DND-41 (cell line): ENCODE measurements at regions not wholly inside any gene's neighbourhood (a gene's known extent, or its start where the extent isn't known, plus 50 kb on each side); places are given as distances from the start of the nearest gene placed in this dataset.

Experiments used
- ATAC-seq: fragments of 200-7000 bp; cut with Tn5 transposase; 3 replicates; pipeline ENCODE4 v1.9.1; 2021; ENCODE audit warnings: low read depth; ENCODE audit not compliant: insufficient read depth
- DNase-seq: peaks from one replicate; pipeline ENCODE4 v3.0.0-alpha.2; 2020
- H2AFZ ChIP-seq: 2 replicates; pipeline ENCODE4 v1.6.0; 2012; ENCODE audit warnings: low read depth, low read length
- H3K27ac ChIP-seq: 2 replicates; pipeline ENCODE4 v1.5.1; 2012; ENCODE audit warnings: low read length, inconsistent platforms
- H3K27me3 ChIP-seq: fragments of 200-600 bp; sonication (generic); 2 replicates; pipeline ENCODE4 v1.6.0; 2012; ENCODE audit warnings: low read length, mild to moderate bottlenecking, inconsistent platforms; ENCODE audit not compliant: insufficient read depth, poor library complexity
- H3K36me3 ChIP-seq: 2 replicates; pipeline ENCODE4 v1.5.1; 2012; ENCODE audit warnings: low read length, inconsistent platforms; ENCODE audit not compliant: insufficient read depth
- H3K4me1 ChIP-seq: 2 replicates; pipeline ENCODE4 v1.5.1; 2012; ENCODE audit warnings: mild to moderate bottlenecking, low read length; ENCODE audit not compliant: insufficient read depth
- H3K4me2 ChIP-seq: 2 replicates; pipeline ENCODE4 v1.6.0; 2012; ENCODE audit warnings: mild to moderate bottlenecking, moderate library complexity, low read length, inconsistent platforms; ENCODE audit not compliant: insufficient read depth
- H3K4me3 ChIP-seq, 2 experiments: fragments of 200-600 bp in 1 of 2; shearing (Covaris generic) in 1 of 2; 2 replicates each; pipeline ENCODE4 v1.5.1; 2012 to 2016; ENCODE audit warnings: inconsistent platforms in 2 of 2, low read length in 2 of 2, mild to moderate bottlenecking in 2 of 2, low read depth in 1 of 2, moderate library complexity in 1 of 2
- H3K79me2 ChIP-seq: 2 replicates; pipeline ENCODE4 v1.6.0; 2012; ENCODE audit warnings: low read length, inconsistent platforms; ENCODE audit not compliant: insufficient read depth
- H3K9ac ChIP-seq: 2 replicates; pipeline ENCODE4 v1.6.0; 2012; ENCODE audit warnings: low read depth, mild to moderate bottlenecking, inconsistent platforms, low read length, moderate library complexity
- H3K9me3 ChIP-seq: 2 replicates; pipeline ENCODE4 v1.5.1; 2012; ENCODE audit warnings: low read length, moderate library complexity, mild to moderate bottlenecking, inconsistent platforms; ENCODE audit not compliant: insufficient read depth, severe bottlenecking
- H4K20me1 ChIP-seq: 2 replicates; pipeline ENCODE4 v1.6.0; 2012; ENCODE audit warnings: low read length; ENCODE audit not compliant: insufficient read depth
- CTCF ChIP-seq: IDR thresholded peaks from 2 replicates; pipeline ENCODE4 v1.5.1; 2012; ENCODE audit warnings: borderline replicate concordance, low read length, moderate library complexity, mild to moderate bottlenecking; ENCODE audit not compliant: poor library complexity, severe bottlenecking; ENCODE audit errors: extremely low read depth
- EZH2 ChIP-seq: IDR thresholded peaks from 3 replicates; pipeline ENCODE4 v1.6.1; 2012; ENCODE audit warnings: borderline replicate concordance, low read depth, mild to moderate bottlenecking, moderate library complexity, low read length, inconsistent platforms; ENCODE audit not compliant: severe bottlenecking

- peaks cover 2% of the 10 kb centered on the region for H3K27me3 ChIP-seq
- no peak overlapping the region for H3K27ac ChIP-seq
- no peak overlapping the region for H2AFZ ChIP-seq
- no peak for DNase-seq
- TF ChIP-seq EZH2 (no peak), CTCF (no peak)
- H3K9ac ChIP-seq = no peak overlapping the region
- no peaks in the 10 kb centered on the region for H3K9me3 ChIP-seq
- no peaks in the 10 kb centered on the region for H4K20me1 ChIP-seq
- no peak overlapping the region for H3K4me2 ChIP-seq
- H3K36me3 ChIP-seq = no peaks in the 10 kb centered on the region
- H3K4me1 ChIP-seq = no peaks in the 10 kb centered on the region
- no peaks in the 10 kb centered on the region for H3K79me2 ChIP-seq
- no peak for ATAC-seq
- H3K4me3 ChIP-seq = no peak overlapping the region
Observed at GRCh38 chr17:69713815-69714214, 299.3 kb downstream of the MAP2K6 start.

GRCh38 chr17:69714669-69715068 lies 300.2 kb downstream of the MAP2K6 start:
- Histone ChIP-seq H3K4me2 (no peak overlapping the region), H2AFZ (no peak overlapping the region), H3K4me3 (no peak overlapping the region), H3K27ac (no peak overlapping the region), H3K9ac (no peak overlapping the region), H3K27me3 (peaks cover 2% of the 10 kb centered on the region), H3K9me3 (no peaks in the 10 kb centered on the region), H4K20me1 (no peaks in the 10 kb centered on the region), H3K36me3 (no peaks in the 10 kb centered on the region), H3K4me1 (no peaks in the 10 kb centered on the region), H3K79me2 (no peaks in the 10 kb centered on the region)
- ATAC-seq (no peak), DNase-seq (no peak)
- no peak for TF ChIP-seq CTCF
- no peak for TF ChIP-seq EZH2

GRCh38 chr17:69715656-69716055 lies 301.2 kb downstream of the MAP2K6 start:
- Histone ChIP-seq H3K36me3 (no peaks in the 10 kb centered on the region), H4K20me1 (no peaks in the 10 kb centered on the region), H3K27me3 (peaks cover 5% of the 10 kb centered on the region), H3K4me1 (no peaks in the 10 kb centered on the region), H3K4me3 (no peak overlapping the region), H2AFZ (no peak overlapping the region), H3K4me2 (no peak overlapping the region), H3K9me3 (no peaks in the 10 kb centered on the region), H3K27ac (no peak overlapping the region), H3K9ac (no peak overlapping the region), H3K79me2 (no peaks in the 10 kb centered on the region)
- ATAC-seq (no peak), DNase-seq (no peak)
- TF ChIP-seq CTCF (no peak), EZH2 (no peak)

GRCh38 chr17:69716556-69716955 lies 302.1 kb downstream of the MAP2K6 start:
- no peak overlapping the region for H2AFZ ChIP-seq
- no peak overlapping the region for H3K4me2 ChIP-seq
- no peak for TF ChIP-seq EZH2
- no peak for TF ChIP-seq CTCF
- H3K27me3 ChIP-seq = peaks cover 5% of the 10 kb centered on the region
- no peaks in the 10 kb centered on the region for H3K9me3 ChIP-seq
- H4K20me1 ChIP-seq = no peaks in the 10 kb centered on the region
- H3K4me1 ChIP-seq = no peaks in the 10 kb centered on the region
- no peak overlapping the region for H3K27ac ChIP-seq
- ATAC-seq (no peak), DNase-seq (no peak)
- H3K4me3 ChIP-seq = no peak overlapping the region
- no peak overlapping the region for H3K9ac ChIP-seq
- H3K79me2 ChIP-seq = no peaks in the 10 kb centered on the region
- H3K36me3 ChIP-seq = no peaks in the 10 kb centered on the region
